AG10803 (cell line): ENCODE measurements at regions not wholly inside any gene's neighbourhood (a gene's known extent, or its start where the extent isn't known, plus 50 kb on each side); places are given as distances from the start of the nearest gene placed in this dataset.

Source experiments
- DNase-seq: peaks from one replicate; pipeline ENCODE4 v3.0.0; 2010; ENCODE audit warnings: low read depth
- H3K4me3 ChIP-seq: 2 replicates; pipeline ENCODE4 v1.5.1; 2011; ENCODE audit warnings: mild to moderate bottlenecking, low read length, control low read depth
- TF ChIP-seq, protein P1 (sequence below): conservative IDR thresholded peaks from 2 replicates; pipeline ENCODE4 v1.5.1; 2011; ENCODE audit warnings: mild to moderate bottlenecking, low read length, control low read depth, inconsistent platforms

DNA sequence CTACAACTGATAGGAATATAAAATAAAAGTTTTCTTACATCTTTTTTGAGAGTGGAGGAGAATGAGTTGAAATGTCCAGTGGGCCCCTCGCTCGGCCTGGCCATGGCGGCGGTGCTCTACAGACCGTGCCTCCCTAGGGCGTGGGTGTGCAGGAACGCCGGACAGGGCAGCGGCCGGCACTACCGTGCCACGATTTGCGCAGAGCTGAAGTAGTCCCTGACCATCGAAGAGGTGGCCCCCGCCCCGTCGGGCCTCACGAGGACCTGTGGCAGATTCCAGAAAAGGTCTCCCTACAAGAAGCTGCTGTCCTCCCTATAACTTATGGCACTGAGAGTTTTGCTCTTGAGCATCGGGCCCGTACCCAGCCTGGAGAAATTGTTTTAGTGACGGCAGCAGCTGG is 228.9 kb upstream of the ARHGAP24 start:
- H3K4me3 ChIP-seq: no peak overlapping the region
- no peak for DNase-seq
- TF ChIP-seq, protein P1, sequence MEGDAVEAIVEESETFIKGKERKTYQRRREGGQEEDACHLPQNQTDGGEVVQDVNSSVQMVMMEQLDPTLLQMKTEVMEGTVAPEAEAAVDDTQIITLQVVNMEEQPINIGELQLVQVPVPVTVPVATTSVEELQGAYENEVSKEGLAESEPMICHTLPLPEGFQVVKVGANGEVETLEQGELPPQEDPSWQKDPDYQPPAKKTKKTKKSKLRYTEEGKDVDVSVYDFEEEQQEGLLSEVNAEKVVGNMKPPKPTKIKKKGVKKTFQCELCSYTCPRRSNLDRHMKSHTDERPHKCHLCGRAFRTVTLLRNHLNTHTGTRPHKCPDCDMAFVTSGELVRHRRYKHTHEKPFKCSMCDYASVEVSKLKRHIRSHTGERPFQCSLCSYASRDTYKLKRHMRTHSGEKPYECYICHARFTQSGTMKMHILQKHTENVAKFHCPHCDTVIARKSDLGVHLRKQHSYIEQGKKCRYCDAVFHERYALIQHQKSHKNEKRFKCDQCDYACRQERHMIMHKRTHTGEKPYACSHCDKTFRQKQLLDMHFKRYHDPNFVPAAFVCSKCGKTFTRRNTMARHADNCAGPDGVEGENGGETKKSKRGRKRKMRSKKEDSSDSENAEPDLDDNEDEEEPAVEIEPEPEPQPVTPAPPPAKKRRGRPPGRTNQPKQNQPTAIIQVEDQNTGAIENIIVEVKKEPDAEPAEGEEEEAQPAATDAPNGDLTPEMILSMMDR: no peak

DNA sequence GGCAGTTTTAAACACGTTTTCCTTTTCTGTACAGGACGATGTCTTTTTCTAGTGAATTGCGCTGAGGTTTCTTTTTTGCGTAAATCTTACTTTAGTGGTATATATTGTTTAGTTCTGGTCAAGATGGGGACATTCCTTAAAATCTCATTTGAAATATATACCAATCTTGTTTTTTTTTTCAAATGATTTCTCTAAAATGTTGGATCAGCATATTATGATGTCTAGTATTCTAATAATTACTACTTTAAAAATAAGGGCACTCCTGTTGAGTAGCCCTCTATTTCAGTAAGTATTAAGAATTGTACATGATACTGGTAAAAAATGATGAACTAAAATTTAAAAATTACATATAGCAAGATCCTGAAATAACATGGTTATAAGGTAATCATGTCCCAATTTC is 224.1 kb upstream of the ARHGAP24 start:
- no peak for DNase-seq
- no peak overlapping the region for H3K4me3 ChIP-seq
- TF ChIP-seq, protein P1: no peak

DNA sequence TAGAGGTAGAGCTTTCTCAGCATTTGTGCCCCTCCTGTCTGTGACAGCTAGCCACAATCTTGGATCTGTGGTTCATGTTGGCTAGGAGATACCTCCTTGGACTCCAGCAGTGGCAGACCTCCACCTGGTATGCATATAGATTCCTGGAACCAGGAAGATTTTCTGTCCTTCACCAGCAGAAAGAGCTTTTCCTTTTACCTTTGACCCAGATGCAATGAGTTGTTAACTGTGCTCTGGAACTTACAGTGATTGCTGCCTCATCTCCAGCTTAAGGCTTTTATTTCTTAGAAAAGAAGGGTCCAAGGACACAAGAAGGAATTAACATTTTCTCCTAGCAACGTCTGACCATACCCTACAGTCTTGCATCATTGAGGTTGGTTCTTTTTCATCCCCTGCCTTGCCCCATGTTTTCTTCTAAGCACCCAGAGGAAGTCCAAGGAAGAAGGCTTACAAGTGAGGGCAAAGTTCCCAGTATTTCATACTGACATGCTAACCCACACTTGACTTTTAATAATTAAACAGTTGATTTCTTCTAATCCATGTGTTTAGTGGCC is 217.1 kb upstream of the ARHGAP24 start:
- TF ChIP-seq, protein P1: no peak
- no peak for DNase-seq
- H3K4me3 ChIP-seq: no peak overlapping the region

DNA sequence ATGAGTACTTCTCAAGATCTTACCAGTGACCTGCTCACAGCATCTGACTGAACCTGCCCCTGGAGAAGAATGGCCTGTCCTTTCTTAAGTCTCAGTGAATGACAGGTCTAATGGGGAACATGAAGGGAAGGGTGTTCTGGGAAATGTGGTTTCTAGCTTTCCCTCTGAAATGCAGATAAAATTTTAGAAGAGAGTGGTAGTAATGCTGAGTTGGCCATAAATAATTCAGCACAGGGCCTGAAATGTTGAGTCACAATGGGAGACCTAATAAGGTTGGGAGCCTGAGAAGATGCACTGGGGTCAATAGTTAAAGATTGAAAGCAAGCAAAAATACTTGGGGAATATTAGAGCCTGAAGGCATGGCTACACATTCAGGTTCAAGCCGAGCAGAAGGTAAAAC is 214.9 kb upstream of the ARHGAP24 start:
- H3K4me3 ChIP-seq: no peak overlapping the region
- no peak for DNase-seq
- TF ChIP-seq, protein P1: no peak

DNA sequence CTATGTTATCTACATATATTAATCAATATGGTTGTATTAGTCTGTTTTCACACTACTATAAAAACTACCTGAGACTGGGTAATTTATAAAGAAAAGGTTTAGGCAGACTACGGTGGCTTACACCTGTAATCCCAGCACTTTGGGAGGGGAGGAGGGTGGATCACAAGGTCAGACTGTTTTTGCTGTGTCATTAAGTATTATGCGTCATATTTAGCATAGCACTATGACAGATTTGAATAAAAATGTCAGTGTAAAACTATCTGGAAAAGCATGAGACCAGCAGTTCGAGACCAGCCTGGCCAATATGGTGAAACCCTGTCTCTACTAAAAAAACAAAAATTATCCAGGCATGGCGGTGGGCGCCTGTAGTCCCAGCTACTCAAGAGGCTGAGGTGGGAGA is 209.7 kb upstream of the ARHGAP24 start:
- DNase-seq: no peak
- TF ChIP-seq, protein P1: no peak
- H3K4me3 ChIP-seq: no peak overlapping the region

DNA sequence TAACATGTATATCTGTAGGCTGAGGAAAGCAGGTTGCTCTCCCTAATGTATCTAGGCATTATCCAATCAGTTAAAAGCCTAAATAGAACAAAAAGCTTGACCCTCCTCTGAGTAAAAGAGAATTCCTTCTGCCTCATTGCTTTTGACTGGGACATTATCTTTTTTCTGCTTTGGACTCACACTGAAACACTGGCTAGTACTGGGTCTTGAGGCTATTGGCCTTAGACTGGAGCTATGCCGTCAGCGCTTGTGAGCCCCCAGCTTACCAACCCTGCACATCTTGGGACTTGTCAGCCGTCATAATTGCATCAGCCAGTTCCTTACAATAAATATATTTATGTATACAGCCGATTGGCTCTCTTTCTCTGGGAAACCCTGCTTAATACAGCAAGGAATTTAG is 206.8 kb upstream of the ARHGAP24 start:
- H3K4me3 ChIP-seq: no peak overlapping the region
- TF ChIP-seq, protein P1: no peak
- no peak for DNase-seq

DNA sequence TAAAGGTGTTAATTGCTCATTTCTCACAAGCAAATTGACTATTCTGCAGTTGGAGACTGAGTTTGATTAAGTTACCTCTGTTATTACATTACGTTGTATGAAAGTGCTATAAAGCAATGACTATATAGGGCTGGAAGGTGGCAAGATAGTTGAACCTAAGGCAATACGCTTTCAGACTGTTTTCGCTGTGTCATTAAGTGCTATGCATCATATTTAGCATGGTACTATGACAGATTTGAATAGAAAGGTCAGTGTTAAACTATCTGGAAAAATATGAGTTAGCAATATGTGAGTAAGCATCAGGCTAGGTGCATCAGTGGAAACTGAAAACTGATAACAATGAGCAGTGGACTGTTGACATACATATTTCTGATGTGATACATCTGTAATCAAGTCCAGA is 206.0 kb upstream of the ARHGAP24 start:
- no peak overlapping the region for H3K4me3 ChIP-seq
- no peak for DNase-seq
- TF ChIP-seq, protein P1: no peak
